ENCODE measurements at regions not wholly inside any gene's neighbourhood (a gene's known extent, or its start where the extent isn't known, plus 50 kb on each side); places are given as distances from the start of the nearest gene placed in this dataset.
A peak's percentile ranks its signal among the peaks of the same experiment; 100 is the strongest.

DNA sequence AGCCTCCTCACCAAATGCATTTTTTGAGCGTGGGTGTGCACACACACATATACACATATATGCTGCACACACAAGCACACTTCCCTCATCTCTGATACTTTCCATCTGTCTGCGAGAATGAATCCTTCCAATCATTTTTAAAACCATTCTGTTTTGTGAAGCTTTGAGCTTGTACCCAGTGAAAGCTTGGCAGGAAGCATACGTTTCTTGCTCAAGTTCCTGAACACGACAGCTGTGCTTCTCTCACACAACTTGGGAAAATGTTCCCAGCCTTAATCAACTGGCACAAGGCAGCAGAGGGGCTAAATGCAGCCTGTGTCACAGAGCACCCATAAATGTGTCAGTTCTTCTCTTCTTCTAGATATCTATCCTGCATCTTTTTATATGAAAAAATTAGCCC is 524.0 kb upstream of the KIRREL3 start:
- Mint-ChIP-seq H3K4me1 (ENCODE audit: low read depth) (peaks cover 10% of the 10 kb centered on the region), H3K27ac (no peak overlapping the region), H3K4me3 (no peak overlapping the region), H3K9me3 (no peaks in the 10 kb centered on the region), H3K36me3 (ENCODE audit: low read depth) (no peaks in the 10 kb centered on the region), H3K27me3 (ENCODE audit: insufficient read depth) (no peaks in the 10 kb centered on the region)
- DNase-seq = no peak
- TF ChIP-seq, protein P1, sequence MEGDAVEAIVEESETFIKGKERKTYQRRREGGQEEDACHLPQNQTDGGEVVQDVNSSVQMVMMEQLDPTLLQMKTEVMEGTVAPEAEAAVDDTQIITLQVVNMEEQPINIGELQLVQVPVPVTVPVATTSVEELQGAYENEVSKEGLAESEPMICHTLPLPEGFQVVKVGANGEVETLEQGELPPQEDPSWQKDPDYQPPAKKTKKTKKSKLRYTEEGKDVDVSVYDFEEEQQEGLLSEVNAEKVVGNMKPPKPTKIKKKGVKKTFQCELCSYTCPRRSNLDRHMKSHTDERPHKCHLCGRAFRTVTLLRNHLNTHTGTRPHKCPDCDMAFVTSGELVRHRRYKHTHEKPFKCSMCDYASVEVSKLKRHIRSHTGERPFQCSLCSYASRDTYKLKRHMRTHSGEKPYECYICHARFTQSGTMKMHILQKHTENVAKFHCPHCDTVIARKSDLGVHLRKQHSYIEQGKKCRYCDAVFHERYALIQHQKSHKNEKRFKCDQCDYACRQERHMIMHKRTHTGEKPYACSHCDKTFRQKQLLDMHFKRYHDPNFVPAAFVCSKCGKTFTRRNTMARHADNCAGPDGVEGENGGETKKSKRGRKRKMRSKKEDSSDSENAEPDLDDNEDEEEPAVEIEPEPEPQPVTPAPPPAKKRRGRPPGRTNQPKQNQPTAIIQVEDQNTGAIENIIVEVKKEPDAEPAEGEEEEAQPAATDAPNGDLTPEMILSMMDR (IDR thresholded peaks at IDR 0.05) = no peak

DNA sequence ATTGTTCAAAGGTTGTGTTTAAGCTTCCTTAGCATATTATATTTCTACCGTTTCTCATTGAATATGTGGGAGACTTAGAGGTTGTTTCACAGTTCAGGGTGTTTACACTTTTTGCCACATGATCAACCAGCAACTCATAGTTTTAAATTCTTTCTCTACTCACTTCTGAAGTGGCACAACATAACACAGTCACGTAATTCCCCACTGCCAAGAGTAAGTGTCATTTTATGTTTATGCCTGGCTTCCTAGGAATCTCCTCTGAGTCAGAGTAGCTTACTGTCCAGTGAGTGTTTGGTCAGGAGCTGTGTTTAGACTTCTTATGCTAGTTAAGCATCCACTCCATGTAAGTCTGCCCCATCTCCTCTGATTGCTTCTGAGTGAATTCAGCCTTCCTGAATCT is 520.8 kb upstream of the KIRREL3 start:
- TF ChIP-seq, protein P1 (IDR thresholded peaks at IDR 0.05) = no peak
- Mint-ChIP-seq H3K4me1 (ENCODE audit: low read depth) (peaks cover 10% of the 10 kb centered on the region), H3K4me3 (no peak overlapping the region), H3K9me3 (no peaks in the 10 kb centered on the region), H3K36me3 (ENCODE audit: low read depth) (no peaks in the 10 kb centered on the region), H3K27me3 (ENCODE audit: insufficient read depth) (no peaks in the 10 kb centered on the region), H3K27ac (no peak overlapping the region)
- DNase-seq = peak; percentile 64

DNA sequence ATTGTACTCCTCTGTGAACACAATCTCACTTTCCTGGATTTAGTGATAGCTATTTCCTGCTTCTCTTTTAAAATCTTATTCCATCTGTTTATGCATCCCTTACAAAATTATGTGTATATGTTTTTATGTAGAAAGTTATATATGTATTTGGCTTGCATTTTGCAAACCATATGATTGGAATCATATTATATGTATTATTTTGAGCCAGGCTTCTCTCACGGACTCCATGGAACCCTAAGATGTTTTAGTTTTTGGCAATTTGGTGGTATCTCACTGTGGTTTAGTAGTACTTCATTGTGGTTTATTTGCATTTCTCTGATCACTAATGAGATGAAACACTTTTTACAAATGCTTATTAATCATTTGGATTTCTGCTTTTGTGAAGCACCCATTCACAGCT is 507.3 kb upstream of the KIRREL3 start:
- DNase-seq = no peak
- TF ChIP-seq, protein P1 (IDR thresholded peaks at IDR 0.05) = no peak
- Mint-ChIP-seq H3K4me3 (no peak overlapping the region), H3K4me1 (ENCODE audit: low read depth) (no peaks in the 10 kb centered on the region), H3K9me3 (no peaks in the 10 kb centered on the region), H3K27ac (no peak overlapping the region), H3K27me3 (ENCODE audit: insufficient read depth) (no peaks in the 10 kb centered on the region), H3K36me3 (ENCODE audit: low read depth) (no peaks in the 10 kb centered on the region)

DNA sequence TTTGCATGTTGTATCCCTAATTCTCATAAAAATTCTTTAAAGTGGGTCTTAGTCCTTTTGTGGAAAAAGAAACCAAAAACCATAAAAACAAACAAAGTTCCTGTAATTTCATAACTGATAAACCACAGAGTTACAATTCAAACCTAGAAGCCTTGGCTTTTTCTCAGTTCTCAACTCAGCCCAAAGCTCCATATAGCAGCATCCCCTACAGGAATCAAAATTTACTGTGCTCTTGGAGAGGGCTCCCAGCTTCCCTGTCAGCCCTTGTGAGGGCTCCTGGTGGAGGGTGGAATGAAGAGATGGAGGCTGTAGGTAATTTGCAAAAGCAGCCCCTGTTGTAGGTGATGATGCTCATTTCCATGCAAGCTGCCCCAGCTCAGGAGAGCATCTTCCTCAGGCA is 506.1 kb upstream of the KIRREL3 start:
- no peak overlapping the region for H3K4me3 Mint-ChIP-seq
- TF ChIP-seq, protein P1 (IDR thresholded peaks at IDR 0.05) = no peak
- DNase-seq = no peak
- no peaks in the 10 kb centered on the region for H3K4me1 Mint-ChIP-seq (ENCODE audit: low read depth)
- no peak overlapping the region for H3K27ac Mint-ChIP-seq
- no peaks in the 10 kb centered on the region for H3K9me3 Mint-ChIP-seq
- H3K36me3 Mint-ChIP-seq (ENCODE audit: low read depth) = no peaks in the 10 kb centered on the region
- H3K27me3 Mint-ChIP-seq (ENCODE audit: insufficient read depth) = no peaks in the 10 kb centered on the region

DNA sequence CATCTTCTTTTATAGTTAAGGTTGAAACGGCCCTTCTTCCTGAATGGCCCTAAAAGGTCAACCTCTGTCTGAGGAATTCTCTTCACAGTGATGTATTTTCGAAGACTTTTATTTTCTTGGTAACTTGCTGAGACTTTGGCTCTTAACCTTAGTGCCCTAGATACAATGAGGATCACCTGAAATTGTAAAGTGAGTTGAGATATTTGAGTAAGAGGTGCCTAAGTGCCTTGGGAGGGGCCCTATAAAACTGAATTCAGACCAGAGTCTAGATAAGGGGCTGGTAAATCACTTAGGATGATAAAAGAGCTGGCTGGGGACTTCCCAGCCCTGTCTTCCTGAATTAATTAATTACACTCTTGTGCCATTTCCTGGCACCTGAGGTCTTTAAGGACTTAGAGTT is 505.6 kb upstream of the KIRREL3 start:
- Mint-ChIP-seq H3K9me3 (no peaks in the 10 kb centered on the region), H3K36me3 (ENCODE audit: low read depth) (no peaks in the 10 kb centered on the region), H3K27ac (no peak overlapping the region), H3K4me1 (ENCODE audit: low read depth) (no peaks in the 10 kb centered on the region), H3K4me3 (no peak overlapping the region), H3K27me3 (ENCODE audit: insufficient read depth) (no peaks in the 10 kb centered on the region)
- TF ChIP-seq, protein P1 (IDR thresholded peaks at IDR 0.05) = no peak
- no peak for DNase-seq

DNA sequence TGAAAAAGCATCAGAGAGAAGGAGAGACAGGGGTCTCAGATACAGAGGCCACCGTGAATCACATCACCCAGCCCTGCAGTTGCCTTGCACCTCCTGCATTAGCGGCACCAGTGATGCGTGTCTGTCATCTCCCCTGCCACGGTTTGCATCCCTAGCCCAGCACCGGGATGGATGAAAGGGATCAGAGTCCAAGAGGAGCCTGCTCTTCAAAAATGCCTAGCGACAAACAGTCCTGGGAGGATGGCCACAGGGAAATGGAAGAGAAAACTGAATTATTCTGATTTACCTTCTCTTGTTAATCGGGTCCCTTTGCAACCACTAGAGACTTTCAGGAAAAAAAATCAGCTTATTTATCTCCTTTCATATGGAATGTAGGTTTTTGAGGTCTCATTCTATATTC is 495.6 kb upstream of the KIRREL3 start:
- Mint-ChIP-seq H3K27me3 (ENCODE audit: insufficient read depth) (peaks cover 2% of the 10 kb centered on the region), H3K36me3 (ENCODE audit: low read depth) (no peaks in the 10 kb centered on the region)

More for the DNA sequence above, 495.6 kb upstream of the KIRREL3 start:
- Mint-ChIP-seq H3K9me3 (peaks cover 5% of the 10 kb centered on the region; the same call in 1 of the 2 replicates), H3K4me1 (ENCODE audit: low read depth) (no peaks in the 10 kb centered on the region), H3K27ac (no peak overlapping the region), H3K4me3 (no peak overlapping the region)
- DNase-seq = no peak
- TF ChIP-seq, protein P1 (IDR thresholded peaks at IDR 0.05) = no peak
